Astrocyte (in vitro differentiated cells and primary cell): ENCODE measurements at regions not wholly inside any gene's neighbourhood (a gene's known extent, or its start where the extent isn't known, plus 50 kb on each side); places are given as distances from the start of the nearest gene placed in this dataset.

Experiments
- DNase-seq: peaks from one replicate; pipeline ENCODE4 v3.0.0-alpha.2; 2010; ENCODE audit warnings: low read depth
- FAIRE-seq: peaks from 2 replicates; lab custom pipeline; 2011; peaks lifted over from hg19 to GRCh38; lab: Jason Lieb, UNC
- H2AFZ ChIP-seq: 2 replicates; pipeline ENCODE4 v1.6.0; 2012; ENCODE audit warnings: low read depth, low read length, inconsistent platforms
- H3K27ac ChIP-seq: 2 replicates; pipeline ENCODE4 v1.5.1; 2011; ENCODE audit warnings: low read depth, low read length, inconsistent platforms
- H3K27me3 ChIP-seq: 2 replicates; pipeline ENCODE4 v1.6.0; 2011; ENCODE audit warnings: low read length, inconsistent platforms; ENCODE audit not compliant: insufficient read depth
- H3K36me3 ChIP-seq: 2 replicates; pipeline ENCODE4 v1.5.1; 2011; ENCODE audit warnings: low read length, inconsistent platforms; ENCODE audit not compliant: insufficient read depth
- H3K4me1 ChIP-seq: 2 replicates; pipeline ENCODE4 v1.5.1; 2011; ENCODE audit warnings: low read length, inconsistent platforms; ENCODE audit not compliant: insufficient read depth
- H3K4me2 ChIP-seq: 2 replicates; pipeline ENCODE4 v1.6.0; 2012; ENCODE audit warnings: low read length, inconsistent platforms
- H3K4me3 ChIP-seq: 2 replicates; pipeline ENCODE4 v1.5.1; 2011; ENCODE audit warnings: low read depth, mild to moderate bottlenecking, low read length, inconsistent platforms; ENCODE audit not compliant: insufficient read depth
- H3K79me2 ChIP-seq: 2 replicates; pipeline ENCODE4 v1.6.0; 2012; ENCODE audit warnings: mild to moderate bottlenecking, low read length, inconsistent platforms; ENCODE audit not compliant: insufficient read depth
- H3K9ac ChIP-seq: 2 replicates; pipeline ENCODE4 v1.6.0; 2012; ENCODE audit warnings: mild to moderate bottlenecking, low read length, inconsistent platforms
- H3K9me3 ChIP-seq: 2 replicates; pipeline ENCODE4 v1.5.1; 2012; ENCODE audit warnings: low read depth, mild to moderate bottlenecking, low read length, inconsistent platforms; ENCODE audit not compliant: insufficient read depth
- H4K20me1 ChIP-seq: 2 replicates; pipeline ENCODE4 v1.6.0; 2012; ENCODE audit warnings: low read length, inconsistent platforms; ENCODE audit not compliant: insufficient read depth
- H3K27ac Mint-ChIP-seq: one replicate; pipeline ENCODE4 v1.8.0; 2021; ENCODE audit warnings: mild to moderate bottlenecking, mixed read lengths; ENCODE audit not compliant: unreplicated experiment
- H3K27me3 Mint-ChIP-seq: one replicate; pipeline ENCODE4 v1.8.0; 2021; ENCODE audit warnings: low read depth, mixed read lengths; ENCODE audit not compliant: unreplicated experiment
- H3K36me3 Mint-ChIP-seq: one replicate; pipeline ENCODE4 v1.8.0; 2021; ENCODE audit warnings: low read depth, mixed read lengths; ENCODE audit not compliant: unreplicated experiment
- H3K4me1 Mint-ChIP-seq: one replicate; pipeline ENCODE4 v1.8.0; 2021; ENCODE audit warnings: low read depth, mixed read lengths; ENCODE audit not compliant: unreplicated experiment
- H3K4me3 Mint-ChIP-seq: one replicate; pipeline ENCODE4 v1.8.0; 2021; ENCODE audit warnings: mild to moderate bottlenecking, moderate library complexity, mixed read lengths; ENCODE audit not compliant: unreplicated experiment
- H3K9me3 Mint-ChIP-seq: one replicate; pipeline ENCODE4 v1.8.0; 2021; ENCODE audit warnings: mild to moderate bottlenecking, mixed read lengths; ENCODE audit not compliant: unreplicated experiment
- CTCF ChIP-seq: IDR thresholded peaks from 2 replicates; pipeline ENCODE4 v1.5.1; 2011; ENCODE audit warnings: low read depth, mild to moderate bottlenecking, inconsistent platforms, low read length, moderate library complexity; ENCODE audit not compliant: insufficient read depth
- EZH2 ChIP-seq: IDR thresholded peaks from 2 replicates; pipeline ENCODE4 v1.6.1; 2012; ENCODE audit warnings: mild to moderate bottlenecking, low read length, inconsistent platforms; ENCODE audit not compliant: insufficient read depth

- FAIRE-seq, result no peak
- peaks cover 5% of the 10 kb centered on the region for H3K27me3 ChIP-seq
- peaks cover 15% of the 10 kb centered on the region for H3K4me1 Mint-ChIP-seq
- no peak overlapping the region for H3K27ac ChIP-seq
- H3K27me3 Mint-ChIP-seq, result peaks cover 47% of the 10 kb centered on the region
- peaks cover 9% of the 10 kb centered on the region for H3K9me3 Mint-ChIP-seq
- H3K79me2 ChIP-seq, result no peaks in the 10 kb centered on the region
- no peak for TF ChIP-seq CTCF
- no peak for TF ChIP-seq EZH2
- no peak overlapping the region for H3K9ac ChIP-seq
- no peak overlapping the region for H3K27ac Mint-ChIP-seq
- DNase-seq, result no peak
- no peak overlapping the region for H2AFZ ChIP-seq
- no peaks in the 10 kb centered on the region for H3K36me3 ChIP-seq
- H3K4me3 Mint-ChIP-seq, result no peak overlapping the region
- peaks cover 9% of the 10 kb centered on the region for H3K36me3 Mint-ChIP-seq
- H3K9me3 ChIP-seq, result no peaks in the 10 kb centered on the region
- H3K4me3 ChIP-seq, result no peak overlapping the region
- H4K20me1 ChIP-seq, result no peaks in the 10 kb centered on the region
- no peak overlapping the region for H3K4me2 ChIP-seq
- H3K4me1 ChIP-seq, result peaks cover 10% of the 10 kb centered on the region
These were observed 298.5 kb downstream of the RPLP1 start for GRCh38 chr15:69751147-69751546.

- DNase-seq, result peak; percentile 45
- Histone ChIP-seq H3K4me3 (no peak overlapping the region), H3K79me2 (no peaks in the 10 kb centered on the region), H3K9ac (no peak overlapping the region), H3K4me1 (peaks cover 10% of the 10 kb centered on the region), H2AFZ (no peak overlapping the region), H4K20me1 (no peaks in the 10 kb centered on the region), H3K27ac (no peak overlapping the region), H3K27me3 (peaks cover 2% of the 10 kb centered on the region), H3K36me3 (no peaks in the 10 kb centered on the region), H3K4me2 (no peak overlapping the region), H3K9me3 (no peaks in the 10 kb centered on the region)
- no peak overlapping the region for H3K27ac Mint-ChIP-seq
- no peak for TF ChIP-seq EZH2
- no peak for TF ChIP-seq CTCF
- FAIRE-seq, result no peak
- H3K9me3 Mint-ChIP-seq, result peaks cover 9% of the 10 kb centered on the region
- peaks cover 16% of the 10 kb centered on the region for H3K4me1 Mint-ChIP-seq
- H3K4me3 Mint-ChIP-seq, result no peak overlapping the region
- peaks cover 8% of the 10 kb centered on the region for H3K36me3 Mint-ChIP-seq
- peaks cover 43% of the 10 kb centered on the region for H3K27me3 Mint-ChIP-seq
These were observed 298.9 kb downstream of the RPLP1 start for GRCh38 chr15:69751566-69751965.

- H3K9me3 ChIP-seq, result no peaks in the 10 kb centered on the region
- no peaks in the 10 kb centered on the region for H4K20me1 ChIP-seq
- TF ChIP-seq EZH2 (no peak), CTCF (no peak)
- no peak overlapping the region for H3K4me3 ChIP-seq
- H3K4me1 ChIP-seq, result peaks cover 26% of the 10 kb centered on the region
- DNase-seq (no peak), FAIRE-seq (no peak)
- H3K36me3 Mint-ChIP-seq, result peaks cover 5% of the 10 kb centered on the region
- H3K36me3 ChIP-seq, result no peaks in the 10 kb centered on the region
- no peak overlapping the region for H3K4me3 Mint-ChIP-seq
- no peak overlapping the region for H3K27ac Mint-ChIP-seq
- peaks cover 30% of the 10 kb centered on the region for H3K4me1 Mint-ChIP-seq
- no peak overlapping the region for H2AFZ ChIP-seq
- H3K79me2 ChIP-seq, result no peaks in the 10 kb centered on the region
- H3K9me3 Mint-ChIP-seq, result peaks cover 9% of the 10 kb centered on the region
- H3K27me3 Mint-ChIP-seq, result peaks cover 30% of the 10 kb centered on the region
- no peak overlapping the region for H3K4me2 ChIP-seq
- H3K9ac ChIP-seq, result no peak overlapping the region
- no peak overlapping the region for H3K27ac ChIP-seq
- H3K27me3 ChIP-seq, result no peaks in the 10 kb centered on the region
These were observed 301.2 kb downstream of the RPLP1 start for GRCh38 chr15:69753867-69754266.
